ENCODE measurements at regions not wholly inside any gene's neighbourhood (a gene's known extent, or its start where the extent isn't known, plus 50 kb on each side); places are given as distances from the start of the nearest gene placed in this dataset.

DNA sequence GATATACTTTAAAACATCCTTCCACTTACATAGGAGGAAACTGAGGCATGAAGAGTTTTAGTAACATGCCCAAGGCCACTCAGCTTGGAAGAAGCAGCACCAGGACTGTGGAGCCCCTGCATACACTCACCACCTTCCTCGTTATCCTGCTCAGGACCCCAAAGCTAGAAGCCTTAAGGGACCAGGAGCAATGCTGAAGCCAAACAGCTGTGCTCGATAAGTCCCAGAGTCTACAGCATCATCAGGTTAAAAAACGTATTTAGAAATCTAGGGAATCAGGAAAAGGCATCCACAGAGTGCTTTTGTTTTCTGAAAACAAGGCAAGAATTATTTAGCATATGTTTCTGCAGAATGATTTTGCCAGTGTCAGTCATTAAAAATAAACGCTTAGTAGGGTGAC lies 301.7 kb upstream of the ESRRG start:
- DNase-seq (no peak), FAIRE-seq (no peak), ATAC-seq (no peak)
- intact Hi-C loops (cut with DNase I), result no loop called here
- Histone ChIP-seq H3K27ac (no peak overlapping the region), H3K4me1 (peaks cover 0 to 21% (median 20%) of the 10 kb centered on the region in 3 donors), H3K27me3 (no peaks in the 10 kb centered on the region), H3K36me3 (no peaks in the 10 kb centered on the region), H3K4me3 (no peak overlapping the region), H3K9me3 (no peaks in the 10 kb centered on the region)
- 73 to 81% methylated on average over 4 of the region's 4 CpGs for WGBS, 2 donors
- TF ChIP-seq, protein P1, sequence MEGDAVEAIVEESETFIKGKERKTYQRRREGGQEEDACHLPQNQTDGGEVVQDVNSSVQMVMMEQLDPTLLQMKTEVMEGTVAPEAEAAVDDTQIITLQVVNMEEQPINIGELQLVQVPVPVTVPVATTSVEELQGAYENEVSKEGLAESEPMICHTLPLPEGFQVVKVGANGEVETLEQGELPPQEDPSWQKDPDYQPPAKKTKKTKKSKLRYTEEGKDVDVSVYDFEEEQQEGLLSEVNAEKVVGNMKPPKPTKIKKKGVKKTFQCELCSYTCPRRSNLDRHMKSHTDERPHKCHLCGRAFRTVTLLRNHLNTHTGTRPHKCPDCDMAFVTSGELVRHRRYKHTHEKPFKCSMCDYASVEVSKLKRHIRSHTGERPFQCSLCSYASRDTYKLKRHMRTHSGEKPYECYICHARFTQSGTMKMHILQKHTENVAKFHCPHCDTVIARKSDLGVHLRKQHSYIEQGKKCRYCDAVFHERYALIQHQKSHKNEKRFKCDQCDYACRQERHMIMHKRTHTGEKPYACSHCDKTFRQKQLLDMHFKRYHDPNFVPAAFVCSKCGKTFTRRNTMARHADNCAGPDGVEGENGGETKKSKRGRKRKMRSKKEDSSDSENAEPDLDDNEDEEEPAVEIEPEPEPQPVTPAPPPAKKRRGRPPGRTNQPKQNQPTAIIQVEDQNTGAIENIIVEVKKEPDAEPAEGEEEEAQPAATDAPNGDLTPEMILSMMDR (IDR thresholded peaks at IDR 0.05), result no peak

DNA sequence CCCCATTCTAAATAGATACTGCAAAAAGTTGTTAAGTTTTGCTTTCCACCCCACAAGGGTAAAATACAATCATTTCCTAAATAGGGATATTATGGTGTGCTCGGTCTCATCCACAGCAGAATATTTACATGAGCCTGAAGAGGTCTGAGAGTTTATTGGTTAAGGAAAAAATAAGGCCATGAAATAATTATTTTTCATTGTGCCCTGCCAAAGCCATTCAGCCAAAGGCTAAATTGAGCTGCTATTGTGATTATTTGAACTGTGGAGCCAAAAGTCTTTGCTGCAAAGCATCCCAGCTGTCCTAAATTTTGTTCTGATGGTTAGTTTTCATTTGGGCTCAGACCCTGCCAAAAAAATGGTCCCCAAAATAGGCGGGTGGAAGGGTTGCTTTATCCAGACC lies 298.7 kb upstream of the ESRRG start:
- DNase-seq (no peak), ATAC-seq (no peak), FAIRE-seq (no peak)
- WGBS, 2 donors, result 73 to 84% methylated on average over 2 of the region's 2 CpGs
- intact Hi-C loops (cut with DNase I), result no loop called here
- no peaks in the 10 kb centered on the region for H3K36me3 ChIP-seq
- TF ChIP-seq, protein P1 (IDR thresholded peaks at IDR 0.05), result no peak
- H3K27me3 ChIP-seq, result no peaks in the 10 kb centered on the region
- no peaks in the 10 kb centered on the region for H3K9me3 ChIP-seq
- peaks cover 4 to 16% (median 12%) of the 10 kb centered on the region in 3 donors for H3K4me1 ChIP-seq
- H3K4me3 ChIP-seq, result no peak overlapping the region
- H3K27ac ChIP-seq, result no peak overlapping the region

DNA sequence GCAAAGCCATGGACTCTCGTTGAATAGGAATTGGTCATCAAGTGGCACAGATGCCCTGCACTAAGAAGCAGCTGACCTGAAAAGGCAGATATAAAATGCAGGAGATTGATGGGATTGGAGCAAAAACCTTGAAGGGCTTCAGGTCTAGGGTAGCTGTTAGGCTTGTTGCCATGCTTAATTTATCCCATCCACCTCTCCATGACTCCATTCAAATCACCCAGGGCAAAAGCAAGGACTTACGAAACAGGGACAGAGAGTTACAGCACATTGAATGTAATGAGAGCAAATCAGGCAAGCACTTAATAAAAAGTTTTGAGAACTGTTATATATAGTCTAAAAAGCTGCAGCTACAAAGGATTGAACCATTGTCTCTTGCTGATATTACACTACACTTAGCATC lies 298.2 kb upstream of the ESRRG start:
- intact Hi-C loops (cut with DNase I), result no loop called here
- Histone ChIP-seq H3K36me3 (no peaks in the 10 kb centered on the region), H3K4me3 (no peak overlapping the region), H3K27me3 (no peaks in the 10 kb centered on the region), H3K9me3 (no peaks in the 10 kb centered on the region), H3K4me1 (peaks cover 6 to 17% (median 14%) of the 10 kb centered on the region in 3 donors), H3K27ac (no peak overlapping the region)
- DNase-seq (no peak), ATAC-seq (no peak), FAIRE-seq (no peak)
- 40 to 50% methylated on average over 2 of the region's 2 CpGs for WGBS, 2 donors
- TF ChIP-seq, protein P1 (IDR thresholded peaks at IDR 0.05), result no peak

DNA sequence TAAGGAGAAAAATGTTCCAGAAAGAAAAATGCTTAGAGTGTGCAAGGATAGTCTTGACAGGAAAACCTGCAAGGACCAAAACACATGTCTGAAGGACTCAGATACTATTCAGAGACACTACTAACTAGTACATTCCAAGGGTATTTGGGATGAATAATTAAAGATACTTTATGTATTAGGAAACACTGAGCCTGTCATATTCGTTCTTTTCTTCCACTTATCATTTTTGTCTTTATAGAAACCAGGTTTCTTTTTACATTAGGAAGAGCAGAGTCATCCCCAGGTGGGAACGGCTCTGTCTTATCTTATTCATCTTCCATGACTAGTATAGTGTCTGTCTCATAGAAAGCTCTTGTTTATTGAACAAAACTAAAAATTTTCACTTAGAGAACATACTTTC lies 296.2 kb upstream of the ESRRG start:
- no peaks in the 10 kb centered on the region for H3K9me3 ChIP-seq
- TF ChIP-seq, protein P1 (IDR thresholded peaks at IDR 0.05), result no peak
- intact Hi-C loops (cut with DNase I), result no loop called here
- H3K4me3 ChIP-seq, result no peak overlapping the region
- FAIRE-seq, result no peak
- no peak for ATAC-seq
- no peaks in the 10 kb centered on the region for H3K27me3 ChIP-seq
- peaks cover 6 to 14% (median 8%) of the 10 kb centered on the region in 3 donors for H3K4me1 ChIP-seq
- WGBS, 2 donors, result 55 to 58% methylated on average over 2 of the region's 2 CpGs
- no peak overlapping the region for H3K27ac ChIP-seq
- H3K36me3 ChIP-seq, result no peaks in the 10 kb centered on the region
- no peak for DNase-seq

- no peak for DNase-seq
- no peaks in the 10 kb centered on the region for H3K9me3 ChIP-seq
- ATAC-seq, result no peak
- peaks cover 6 to 14% (median 8%) of the 10 kb centered on the region in 3 donors for H3K4me1 ChIP-seq
- WGBS, 2 donors, result 57 to 77% methylated on average over 3 of the region's 3 CpGs
- H3K27me3 ChIP-seq, result no peaks in the 10 kb centered on the region
- no peak overlapping the region for H3K4me3 ChIP-seq
- no peak overlapping the region for H3K27ac ChIP-seq
- no peaks in the 10 kb centered on the region for H3K36me3 ChIP-seq
- TF ChIP-seq, protein P1 (IDR thresholded peaks at IDR 0.05), result no peak
- no peak for FAIRE-seq
- intact Hi-C loops (cut with DNase I), result no loop called here
Measured at GRCh38 chr1:217018648-217019047, 295.4 kb upstream of the ESRRG start.

Data from pancreas (tissue), 10 donors.